Esophagus muscularis mucosa (tissue), 4 donors: ENCODE measurements at regions not wholly inside any gene's neighbourhood (a gene's known extent, or its start where the extent isn't known, plus 50 kb on each side); places are given as distances from the start of the nearest gene placed in this dataset.

Source experiments
- DNase-seq: peaks from one replicate; pipeline ENCODE4 v3.0.0-alpha.2; 2017; ENCODE audit errors: extremely low spot score
- H3K27ac ChIP-seq, 4 donors: fragments of 200-600 bp; sonication (generic); replicated peaks in 1 of 4; 1 replicate in 3 of 4; 2 replicates in 1 of 4; pipeline ENCODE4 v1.5.1; 2016 to 2019; ENCODE audit warnings: mild to moderate bottlenecking in 1 of 4
- H3K27me3 ChIP-seq, 4 donors: fragments of 200-600 bp; sonication (generic); one replicate each; pipeline versions ENCODE4 v1.5.1 to v1.6.0; 2016 to 2019
- H3K36me3 ChIP-seq, 4 donors: fragments of 200-600 bp; sonication (generic); one replicate each; pipeline ENCODE4 v1.5.1; 2016 to 2019
- H3K4me1 ChIP-seq, 4 donors: fragments of 200-600 bp; sonication (generic); one replicate each; pipeline ENCODE4 v1.5.1; 2016 to 2019
- H3K4me3 ChIP-seq, 4 donors: fragments of 200-600 bp; sonication (generic); 1 replicate in 2 of 4; 2 replicates in 2 of 4; pipeline ENCODE4 v1.5.1; 2016 to 2019; ENCODE audit warnings: mild to moderate bottlenecking in 4 of 4, moderate library complexity in 1 of 4
- H3K9me3 ChIP-seq, 4 donors: fragments of 200-600 bp; sonication (generic); 1 replicate in 3 of 4; 2 replicates in 1 of 4; pipeline ENCODE4 v1.5.1; 2016 to 2019
- EP300 ChIP-seq: sonication (generic); formaldehyde crosslinking; IDR thresholded peaks from one replicate; pipeline ENCODE4 v1.6.1; 2017; ENCODE audit warnings: antibody characterized with exemption
- POLR2A ChIP-seq: fragments of 450-650 bp; IDR thresholded peaks from one replicate; pipeline ENCODE4 v1.6.1; 2017; ENCODE audit warnings: antibody characterized with exemption, moderate library complexity, mild to moderate bottlenecking, low read depth
- POLR2AphosphoS5 ChIP-seq, 2 donors: sonication (generic); formaldehyde crosslinking; IDR thresholded peaks; one replicate each; pipeline ENCODE4 v1.6.1; 2017; ENCODE audit warnings: antibody characterized with exemption in 2 of 2
- WGBS: methylation state at CpG from one replicate; pipeline ENCODE4 v1.1.5; 2018; 5-methylcytosine and 5-hydroxymethylcytosine counted together
- intact Hi-C: fragments of 100-400 bp; cut with DNase I; formaldehyde crosslinking; loops from one replicate; pipeline ENCODE4 v1.15.1; 2023
- TF ChIP-seq, protein P1 (sequence below), 3 experiments: fragments of 200-600 bp in 2 of 3; fragments of 450-650 bp in 1 of 3; sonication (generic) in 2 of 3; IDR thresholded peaks; one replicate each; pipeline ENCODE4 v1.5.1; 2017 to 2019; ENCODE audit warnings: antibody characterized with exemption in 3 of 3, mild to moderate bottlenecking in 2 of 3, moderate library complexity in 1 of 3

DNA sequence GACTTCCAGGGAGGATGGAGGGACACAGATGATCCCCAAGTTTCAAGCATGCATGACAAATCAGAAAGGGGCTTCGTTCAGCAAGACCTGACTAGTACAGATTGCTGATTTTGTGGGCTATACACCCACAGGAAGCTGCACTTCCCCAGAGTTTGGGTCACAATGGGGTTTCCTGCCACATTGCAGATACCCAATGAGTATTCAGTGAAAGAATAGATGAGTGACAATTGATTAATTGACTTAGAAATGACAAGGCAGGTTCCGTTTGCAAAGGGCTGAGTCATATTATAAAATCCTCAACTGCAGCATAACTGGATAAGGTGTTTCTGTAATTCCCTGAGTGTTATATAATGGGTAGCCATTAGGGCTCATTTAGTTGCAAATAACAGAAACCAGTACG is 146.6 kb upstream of the TBL1X start:
- TF ChIP-seq POLR2AphosphoS5 (IDR thresholded peaks at IDR 0.05) = no peak
- TF ChIP-seq, protein P1, sequence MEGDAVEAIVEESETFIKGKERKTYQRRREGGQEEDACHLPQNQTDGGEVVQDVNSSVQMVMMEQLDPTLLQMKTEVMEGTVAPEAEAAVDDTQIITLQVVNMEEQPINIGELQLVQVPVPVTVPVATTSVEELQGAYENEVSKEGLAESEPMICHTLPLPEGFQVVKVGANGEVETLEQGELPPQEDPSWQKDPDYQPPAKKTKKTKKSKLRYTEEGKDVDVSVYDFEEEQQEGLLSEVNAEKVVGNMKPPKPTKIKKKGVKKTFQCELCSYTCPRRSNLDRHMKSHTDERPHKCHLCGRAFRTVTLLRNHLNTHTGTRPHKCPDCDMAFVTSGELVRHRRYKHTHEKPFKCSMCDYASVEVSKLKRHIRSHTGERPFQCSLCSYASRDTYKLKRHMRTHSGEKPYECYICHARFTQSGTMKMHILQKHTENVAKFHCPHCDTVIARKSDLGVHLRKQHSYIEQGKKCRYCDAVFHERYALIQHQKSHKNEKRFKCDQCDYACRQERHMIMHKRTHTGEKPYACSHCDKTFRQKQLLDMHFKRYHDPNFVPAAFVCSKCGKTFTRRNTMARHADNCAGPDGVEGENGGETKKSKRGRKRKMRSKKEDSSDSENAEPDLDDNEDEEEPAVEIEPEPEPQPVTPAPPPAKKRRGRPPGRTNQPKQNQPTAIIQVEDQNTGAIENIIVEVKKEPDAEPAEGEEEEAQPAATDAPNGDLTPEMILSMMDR (IDR thresholded peaks at IDR 0.05) = no peak
- no peak for TF ChIP-seq POLR2A
- TF ChIP-seq EP300 = no peak
- H3K27me3 ChIP-seq = no peaks in the 10 kb centered on the region
- WGBS = 62% methylated on average over 3 of the region's 3 CpGs
- intact Hi-C loops = no loop called here
- H3K9me3 ChIP-seq = no peaks in the 10 kb centered on the region
- H3K27ac ChIP-seq = no peak overlapping the region
- H3K4me1 ChIP-seq = peaks cover 0 to 6% (median 2%) of the 10 kb centered on the region in 4 donors
- no peak for DNase-seq
- no peak overlapping the region for H3K4me3 ChIP-seq
- no peaks in the 10 kb centered on the region for H3K36me3 ChIP-seq

DNA sequence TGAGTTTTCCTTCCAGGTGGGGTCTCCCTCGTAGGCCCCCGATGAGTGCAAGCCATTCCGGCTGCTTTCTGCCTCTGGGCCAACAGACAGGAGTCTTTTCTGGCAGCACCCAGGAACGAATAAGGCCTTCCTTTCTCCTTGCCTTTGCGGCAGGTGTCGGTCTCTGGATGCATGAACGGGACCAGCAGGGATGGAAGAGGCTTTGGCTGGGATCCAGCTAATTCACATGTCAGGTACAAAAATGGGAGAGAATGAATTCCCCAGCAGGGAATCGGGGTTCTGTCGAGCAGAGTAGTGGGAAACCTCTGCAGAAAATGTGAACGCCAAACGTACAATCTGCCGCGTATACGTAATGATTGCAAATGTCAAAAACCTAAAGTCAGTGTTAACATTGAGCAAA is 146.1 kb upstream of the TBL1X start:
- Histone ChIP-seq H3K27me3 (no peaks in the 10 kb centered on the region), H3K4me1 (peaks cover 0 to 6% (median 2%) of the 10 kb centered on the region in 4 donors), H3K9me3 (no peaks in the 10 kb centered on the region), H3K36me3 (no peaks in the 10 kb centered on the region), H3K27ac (no peak overlapping the region), H3K4me3 (no peak overlapping the region)
- TF ChIP-seq, protein P1 (IDR thresholded peaks at IDR 0.05) = no peak
- TF ChIP-seq EP300 = no peak
- 86% methylated on average over 12 of the region's 14 CpGs for whole genome bisulfite sequencing
- no peak for DNase-seq
- intact Hi-C loops = no loop called here

DNA sequence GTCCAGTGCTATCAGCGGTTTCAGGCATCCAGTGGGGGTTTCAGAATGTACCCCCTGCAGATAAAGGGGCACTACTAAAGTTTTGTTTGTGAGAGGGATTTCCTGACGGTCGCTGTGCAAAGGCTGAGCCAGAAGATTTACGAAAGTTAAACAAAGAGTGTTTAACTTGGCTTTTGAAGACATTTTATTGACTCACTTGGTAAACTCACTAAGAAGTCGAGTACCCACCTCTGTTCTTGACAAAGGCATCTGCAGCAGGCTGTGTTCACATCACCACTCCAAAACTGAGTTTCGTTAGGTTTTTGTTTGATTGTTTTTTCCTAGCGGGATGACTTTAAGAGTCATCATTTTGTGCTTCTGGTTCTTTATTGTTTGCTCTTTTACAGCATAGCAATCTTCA is 143.9 kb upstream of the TBL1X start:
- Histone ChIP-seq H3K36me3 (no peaks in the 10 kb centered on the region), H3K27me3 (no peaks in the 10 kb centered on the region), H3K27ac (no peak overlapping the region), H3K4me3 (no peak overlapping the region), H3K4me1 (peaks cover 0 to 6% (median 2%) of the 10 kb centered on the region in 4 donors), H3K9me3 (no peaks in the 10 kb centered on the region)
- WGBS = 65% methylated on average over 7 of the region's 7 CpGs
- no peak for DNase-seq
- TF ChIP-seq POLR2AphosphoS5 (IDR thresholded peaks at IDR 0.05) (no peak), POLR2A (no peak)
- intact Hi-C loops = no loop called here

DNA sequence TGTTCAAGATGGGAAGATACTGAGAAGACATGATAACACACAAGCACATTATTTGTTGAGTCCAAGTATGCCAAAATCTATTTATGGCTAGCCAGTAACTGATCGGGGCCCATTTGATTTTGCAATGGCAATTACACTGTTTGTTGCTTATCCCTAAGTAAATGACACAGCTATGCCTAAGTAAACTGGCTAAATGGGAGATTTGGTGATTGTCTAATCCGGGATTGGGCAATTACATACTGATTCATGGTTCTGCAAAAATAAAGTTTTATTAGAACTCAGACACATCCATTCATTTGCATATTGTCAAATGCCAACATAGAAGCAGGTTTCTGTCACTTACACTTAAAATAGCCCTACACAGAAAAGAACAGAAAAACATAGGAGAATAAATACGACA is 140.2 kb upstream of the TBL1X start:
- TF ChIP-seq POLR2AphosphoS5 (IDR thresholded peaks at IDR 0.05) (no peak), EP300 (no peak), POLR2A (no peak)
- TF ChIP-seq, protein P1 (IDR thresholded peaks at IDR 0.05) = no peak
- H3K27me3 ChIP-seq = no peaks in the 10 kb centered on the region
- intact Hi-C loops = no loop called here
- no peaks in the 10 kb centered on the region for H3K4me1 ChIP-seq
- DNase-seq = no peak
- no peaks in the 10 kb centered on the region for H3K9me3 ChIP-seq
- H3K36me3 ChIP-seq = no peaks in the 10 kb centered on the region
- H3K27ac ChIP-seq = no peak overlapping the region
- H3K4me3 ChIP-seq = no peak overlapping the region
- 80% methylated on average over 3 of the region's 3 CpGs for WGBS

DNA sequence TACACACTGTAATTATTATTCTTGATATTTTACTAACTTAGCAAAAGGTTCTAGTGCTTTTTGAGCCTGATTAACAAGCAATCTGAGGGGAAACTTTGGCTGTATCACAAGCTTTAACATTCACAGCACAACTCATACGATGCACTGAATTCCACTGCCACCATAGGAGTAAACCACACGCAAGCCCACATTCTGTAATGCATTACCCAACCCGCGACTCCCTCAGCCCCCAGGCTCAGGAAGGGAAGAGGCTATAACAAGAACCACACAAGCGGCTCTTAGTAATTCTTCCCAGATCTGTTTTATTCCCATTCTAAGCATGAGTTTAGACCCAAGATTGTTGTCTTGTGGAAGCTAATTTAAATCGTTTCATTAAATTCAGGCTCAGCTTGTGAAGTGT is 138.5 kb upstream of the TBL1X start:
- Histone ChIP-seq H3K9me3 (no peaks in the 10 kb centered on the region), H3K36me3 (no peaks in the 10 kb centered on the region), H3K4me1 (no peaks in the 10 kb centered on the region), H3K4me3 (no peak overlapping the region), H3K27me3 (no peaks in the 10 kb centered on the region), H3K27ac (no peak overlapping the region)
- DNase-seq = no peak
- intact Hi-C loops = no loop called here
- TF ChIP-seq, protein P1 (IDR thresholded peaks at IDR 0.05) = no peak
- TF ChIP-seq POLR2A (no peak), EP300 (no peak), POLR2AphosphoS5 (IDR thresholded peaks at IDR 0.05) (no peak)
- 93% methylated on average over 6 of the region's 6 CpGs for WGBS
